ENCODE measurements at regions not wholly inside any gene's neighbourhood (a gene's known extent, or its start where the extent isn't known, plus 50 kb on each side); places are given as distances from the start of the nearest gene placed in this dataset.
"Not testable (repeated sequence)": the region's sequence is repeated elsewhere in the genome, so short reads cannot be mapped to it uniquely, and the experiment has no call there.

DNA sequence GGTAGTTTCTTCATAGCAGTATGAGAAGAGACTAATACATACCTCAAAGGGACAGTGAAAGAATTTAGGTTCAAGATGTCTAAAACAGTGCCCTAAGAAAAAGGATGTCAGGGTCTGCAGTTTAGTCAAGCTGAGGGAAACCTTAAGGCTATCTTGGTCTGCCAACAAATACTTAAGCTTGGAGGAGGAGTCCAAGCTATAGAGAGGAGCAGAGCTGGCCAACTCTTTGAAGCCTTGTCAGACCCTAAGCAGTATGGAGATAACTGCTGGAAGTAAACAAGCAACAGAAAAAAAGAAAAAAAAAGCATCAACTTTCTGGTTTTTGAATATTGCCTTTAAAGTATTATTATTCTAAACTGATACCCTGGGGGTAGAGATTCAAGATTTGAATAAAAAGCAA is 1518.1 kb downstream of the GRIK2 start:
- DNase-seq (ENCODE audit: low read depth in 3 of 3): no peak

- not testable (repeated sequence) for DNase-seq (ENCODE audit: low read depth in 3 of 3)
Observed at GRCh38 chr6:102910701-102911139, 1517.2 kb downstream of the GRIK2 start.

DNA sequence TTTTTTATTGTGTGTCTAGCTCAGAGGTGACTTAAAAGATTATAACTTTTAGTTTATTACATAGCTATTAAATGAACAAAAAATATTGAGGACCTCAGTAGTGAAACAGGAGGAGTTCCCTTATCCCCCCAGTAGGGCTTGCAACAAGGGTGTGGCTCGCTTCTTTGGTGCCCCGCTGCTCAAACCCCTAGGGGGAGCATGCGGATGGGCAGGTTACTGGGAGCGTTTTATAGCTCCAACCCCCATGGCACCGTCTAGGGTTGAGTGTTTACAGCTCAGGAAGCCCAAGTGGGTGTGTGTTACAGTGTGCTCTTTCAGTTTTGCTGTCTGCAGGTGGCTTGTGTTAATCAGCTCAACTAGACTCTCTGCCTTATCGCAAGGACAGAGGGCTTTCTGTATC is 1513.7 kb downstream of the GRIK2 start:
- DNase-seq (ENCODE audit: low read depth in 3 of 3): no peak

DNA sequence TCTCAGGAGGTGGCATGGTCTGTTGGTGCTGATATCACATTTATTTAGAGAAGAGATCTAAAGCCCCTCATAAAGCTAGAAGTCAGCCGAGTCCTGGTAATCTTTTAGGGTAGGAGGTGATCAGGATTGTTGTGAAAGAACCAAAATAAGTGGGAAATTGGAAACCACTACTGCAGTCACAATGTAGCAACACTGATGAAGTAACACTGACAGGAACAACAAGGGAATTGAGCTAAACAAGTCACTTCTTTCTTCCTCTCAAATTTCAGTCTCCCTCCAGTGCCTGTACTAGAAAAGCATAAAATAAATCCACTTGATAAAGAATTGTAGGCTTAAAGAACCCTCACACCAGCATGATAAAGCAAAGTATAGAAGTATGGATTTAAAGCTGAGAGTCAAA is 1509.0 kb downstream of the GRIK2 start:
- DNase-seq (ENCODE audit: low read depth in 3 of 3): no peak

DNA sequence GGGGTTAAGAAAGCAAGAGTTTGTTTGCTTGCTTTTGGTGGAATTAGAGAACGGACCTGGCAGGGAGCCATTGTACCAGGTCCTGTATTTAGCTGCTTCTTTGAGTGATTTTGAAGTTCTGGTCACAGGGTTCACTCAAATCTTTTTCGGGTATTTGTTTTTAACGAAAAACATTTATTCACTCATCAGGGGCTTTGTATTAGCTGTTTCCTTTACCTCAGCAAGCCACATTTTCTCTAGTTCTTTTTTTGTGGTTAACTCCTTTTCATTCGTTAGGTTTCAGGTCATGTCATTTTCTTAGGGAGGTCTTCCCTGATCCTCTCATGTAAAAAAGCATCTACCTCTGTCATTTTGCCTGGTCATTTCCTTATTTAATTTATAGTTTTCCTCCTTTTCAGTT is 1502.2 kb downstream of the GRIK2 start:
- no peak for DNase-seq (ENCODE audit: low read depth in 3 of 3)

DNA sequence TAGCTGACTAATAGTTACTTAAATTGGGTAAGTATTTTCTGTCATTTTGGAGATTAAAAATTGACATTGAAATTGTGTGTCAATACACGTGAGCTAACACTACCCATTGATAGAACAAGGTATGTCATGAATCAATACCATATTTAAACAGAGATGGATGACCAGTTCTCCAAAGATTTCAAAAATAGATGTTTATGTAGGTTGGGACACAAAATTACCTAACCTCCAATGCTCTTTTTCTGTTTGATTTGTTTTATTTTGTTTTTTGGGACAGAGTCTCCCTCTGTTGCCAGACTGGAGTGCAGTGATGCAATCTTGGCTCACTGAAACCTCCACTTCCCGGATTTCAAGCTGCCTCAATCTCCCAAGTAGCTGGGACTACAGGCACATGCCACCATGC is 1491.7 kb downstream of the GRIK2 start:
- DNase-seq (ENCODE audit: low read depth in 3 of 3): no peak

GRCh38 chr6:102853249-102853955 is 1459.9 kb downstream of the GRIK2 start:
- no peak for DNase-seq (ENCODE audit: low read depth in 3 of 3)

GRCh38 chr6:102848796-102849195 is 1455.3 kb downstream of the GRIK2 start:
- no peak for DNase-seq (ENCODE audit: low read depth in 3 of 3)

- no peak for DNase-seq (ENCODE audit: low read depth in 3 of 3)
Observed at GRCh38 chr6:102848210-102848609, 1454.7 kb downstream of the GRIK2 start.

DNA sequence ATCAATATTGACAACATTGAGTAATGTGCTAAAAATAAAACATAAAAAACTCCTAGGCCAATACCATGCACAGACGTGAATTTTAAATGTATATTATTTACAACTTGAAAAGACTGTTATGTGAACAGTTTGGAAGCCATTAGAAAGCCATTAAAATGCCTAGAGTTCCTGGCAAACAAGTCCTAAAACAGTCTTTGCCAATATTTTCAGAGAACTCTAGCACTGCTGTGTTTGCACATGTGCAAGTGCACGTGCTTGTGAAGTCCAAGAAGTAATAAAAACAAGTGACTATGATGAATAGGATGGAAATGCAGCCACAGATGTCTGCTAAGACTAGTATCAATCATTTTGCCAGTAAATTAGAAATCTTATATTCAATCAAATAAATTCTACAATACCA is 1447.6 kb downstream of the GRIK2 start:
- no peak for DNase-seq (ENCODE audit: low read depth in 3 of 3)

GRCh38 chr6:102832021-102832420 is 1438.5 kb downstream of the GRIK2 start:
- no peak for DNase-seq (ENCODE audit: low read depth in 3 of 3)

- no peak for DNase-seq (ENCODE audit: low read depth in 3 of 3)
Observed at GRCh38 chr6:102820098-102820497, 1426.6 kb downstream of the GRIK2 start.

GRCh38 chr6:102815207-102815606 is 1421.7 kb downstream of the GRIK2 start:
- DNase-seq (ENCODE audit: low read depth in 3 of 3): no peak

DNA sequence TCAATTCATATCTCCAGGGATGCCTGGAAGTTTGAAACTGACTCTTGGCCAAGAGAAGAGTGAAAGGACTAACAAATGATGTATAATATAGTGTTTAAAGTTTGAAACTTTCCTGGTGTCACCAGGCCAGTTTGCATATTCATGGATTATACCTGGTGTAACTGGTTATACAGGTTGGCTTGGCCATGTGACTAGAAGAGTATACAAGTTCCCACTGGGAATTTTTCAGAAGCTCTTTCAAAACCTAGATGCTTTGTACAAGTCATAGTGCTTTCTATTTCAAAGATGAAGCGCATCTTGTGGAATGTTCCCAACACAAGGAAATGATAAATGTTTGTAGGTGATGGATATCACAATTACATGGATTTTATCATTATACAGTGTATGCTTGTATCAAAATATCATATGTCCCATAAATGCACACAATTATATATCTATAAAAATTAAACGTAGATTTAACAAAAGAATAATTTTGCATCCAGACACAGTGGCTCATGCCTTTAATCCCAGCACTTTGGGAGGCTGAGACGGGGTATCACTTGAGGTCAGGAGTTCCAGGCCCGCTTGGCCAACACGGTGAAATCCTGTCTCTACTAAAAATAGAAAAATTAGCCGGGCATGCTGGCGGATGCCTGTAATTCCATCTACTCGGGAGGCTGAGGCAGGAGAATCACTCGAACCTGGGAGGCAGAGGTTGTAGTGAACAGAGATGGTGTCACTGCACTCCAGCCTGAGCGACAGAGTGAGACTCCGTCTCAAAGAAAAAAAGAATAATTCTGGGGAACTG is 1420.2 kb downstream of the GRIK2 start:
- no peak for DNase-seq (ENCODE audit: low read depth in 3 of 3)

DNA sequence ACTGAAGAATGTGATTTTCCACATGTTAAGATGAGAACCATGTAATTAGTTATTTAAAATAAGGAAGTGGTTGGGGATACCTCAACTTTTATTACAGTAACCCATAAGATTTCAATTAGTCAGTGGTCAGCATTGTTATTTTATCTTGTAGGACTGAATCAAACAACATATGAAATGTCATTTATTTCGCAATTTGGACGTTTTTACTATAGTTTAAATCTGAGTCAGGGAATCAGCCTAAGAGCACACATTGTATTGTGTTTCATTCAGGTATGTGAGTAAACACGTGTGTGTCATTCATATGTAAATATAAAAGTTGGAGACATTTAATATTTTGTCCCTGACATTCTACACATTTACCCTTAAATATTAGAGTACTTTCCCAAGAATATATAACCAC is 1418.7 kb downstream of the GRIK2 start:
- no peak for DNase-seq (ENCODE audit: low read depth in 3 of 3)

DNA sequence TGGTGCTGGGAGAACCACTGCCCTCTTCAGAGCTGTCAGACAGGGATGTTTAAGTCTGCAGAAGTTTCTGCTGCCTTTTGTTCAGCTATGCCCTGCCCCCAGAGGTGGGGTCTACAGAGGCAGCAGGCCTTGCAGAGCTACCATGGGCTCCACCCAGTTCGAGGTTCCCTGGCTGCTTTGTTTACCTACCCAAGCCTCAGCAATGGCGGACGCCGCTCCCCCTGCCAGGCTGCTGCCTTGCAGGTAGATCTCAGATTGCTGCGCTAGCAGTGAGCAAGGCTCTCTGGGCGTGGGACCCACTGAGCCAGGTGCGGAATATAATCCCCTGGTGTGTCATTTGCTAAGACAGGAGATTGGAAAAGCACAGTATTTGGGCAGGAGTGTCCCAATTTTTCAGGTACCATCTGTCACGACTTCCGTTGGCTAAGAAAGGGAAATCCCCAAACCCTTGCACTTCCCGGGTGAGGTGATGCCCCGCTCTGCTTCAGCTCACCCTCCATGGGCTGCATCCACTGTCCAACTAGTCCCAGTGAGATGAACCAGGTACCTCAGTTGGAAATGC is 1415.5 kb downstream of the GRIK2 start:
- not testable (repeated sequence) for DNase-seq (ENCODE audit: low read depth in 3 of 3)

DNA sequence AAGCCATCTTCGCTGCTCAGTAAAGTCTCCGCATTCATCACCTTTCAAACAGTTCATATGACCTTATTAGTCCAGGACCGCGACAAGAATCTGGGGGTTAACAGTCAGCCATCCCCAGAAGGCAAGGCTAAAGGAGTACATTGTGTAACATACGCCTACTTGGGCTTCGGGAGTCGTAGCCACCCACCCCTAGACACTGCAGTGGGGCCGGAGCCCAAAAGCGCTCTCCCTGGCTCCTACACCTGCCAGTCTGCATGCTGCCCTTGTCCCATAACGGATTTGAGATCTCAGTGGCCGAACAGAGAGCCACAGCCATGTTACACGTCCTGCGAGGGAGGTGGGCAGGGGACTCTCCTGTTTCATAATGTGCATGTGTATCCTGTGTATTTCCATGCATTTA is 1405.5 kb downstream of the GRIK2 start:
- no peak for DNase-seq (ENCODE audit: low read depth in 3 of 3)

GRCh38 chr6:102798636-102799035 is 1405.1 kb downstream of the GRIK2 start:
- DNase-seq (ENCODE audit: low read depth in 3 of 3): no peak

GRCh38 chr6:102793752-102794151 is 1400.2 kb downstream of the GRIK2 start:
- no peak for DNase-seq (ENCODE audit: low read depth in 3 of 3)

- DNase-seq (ENCODE audit: low read depth in 3 of 3): no peak
Observed at GRCh38 chr6:102774326-102774725, 1380.8 kb downstream of the GRIK2 start.

DNA sequence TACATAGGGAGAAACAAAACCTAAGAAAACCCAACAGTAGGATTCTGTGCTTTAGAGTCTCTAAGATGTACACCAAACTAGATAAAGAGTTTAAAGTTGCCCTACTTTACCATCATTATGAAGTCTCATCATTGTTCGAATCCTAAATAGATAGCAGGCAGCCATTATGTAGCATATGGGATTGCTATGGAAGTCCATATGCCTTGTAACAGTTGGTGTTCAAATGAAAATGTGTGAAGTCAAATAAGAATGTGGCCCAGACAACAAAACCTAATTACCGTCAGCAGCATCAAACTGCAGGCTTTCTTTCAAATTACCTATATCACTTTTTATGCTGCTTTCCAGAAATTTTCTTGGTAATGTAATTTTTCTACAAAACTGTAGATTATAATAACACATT is 1380.1 kb downstream of the GRIK2 start:
- no peak for DNase-seq (ENCODE audit: low read depth in 3 of 3)

DNA sequence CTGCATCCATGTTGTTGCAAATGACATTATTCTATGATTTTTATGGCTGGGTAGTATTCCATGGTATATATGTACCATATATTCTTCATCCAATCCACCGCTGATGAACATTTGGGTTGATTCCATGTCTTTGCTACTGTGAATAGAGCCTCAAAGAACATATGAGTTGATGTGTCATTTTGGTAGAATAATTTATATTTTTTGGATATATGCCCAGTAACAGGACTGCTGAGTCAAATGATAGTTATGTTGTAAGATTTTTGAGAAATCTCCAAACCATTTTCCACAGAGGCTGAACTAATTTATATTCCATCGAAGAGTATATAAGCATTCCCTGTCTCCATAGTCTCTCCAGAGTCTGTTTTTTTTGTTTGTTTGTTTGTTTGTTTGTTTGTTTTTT is 1373.5 kb downstream of the GRIK2 start:
- DNase-seq (ENCODE audit: low read depth in 3 of 3): no peak

- DNase-seq (ENCODE audit: low read depth in 3 of 3): no peak
Observed at GRCh38 chr6:102764317-102764716, 1370.8 kb downstream of the GRIK2 start.

All from stimulated activated CD4-positive, alpha-beta T cell treated with anti-CD3 and anti-CD28 coated beads, TNF-alpha, amount 100 ng/mL, for 24 hours (primary cell).